ENCODE measurements at regions not wholly inside any gene's neighbourhood (a gene's known extent, or its start where the extent isn't known, plus 50 kb on each side); places are given as distances from the start of the nearest gene placed in this dataset.

DNA sequence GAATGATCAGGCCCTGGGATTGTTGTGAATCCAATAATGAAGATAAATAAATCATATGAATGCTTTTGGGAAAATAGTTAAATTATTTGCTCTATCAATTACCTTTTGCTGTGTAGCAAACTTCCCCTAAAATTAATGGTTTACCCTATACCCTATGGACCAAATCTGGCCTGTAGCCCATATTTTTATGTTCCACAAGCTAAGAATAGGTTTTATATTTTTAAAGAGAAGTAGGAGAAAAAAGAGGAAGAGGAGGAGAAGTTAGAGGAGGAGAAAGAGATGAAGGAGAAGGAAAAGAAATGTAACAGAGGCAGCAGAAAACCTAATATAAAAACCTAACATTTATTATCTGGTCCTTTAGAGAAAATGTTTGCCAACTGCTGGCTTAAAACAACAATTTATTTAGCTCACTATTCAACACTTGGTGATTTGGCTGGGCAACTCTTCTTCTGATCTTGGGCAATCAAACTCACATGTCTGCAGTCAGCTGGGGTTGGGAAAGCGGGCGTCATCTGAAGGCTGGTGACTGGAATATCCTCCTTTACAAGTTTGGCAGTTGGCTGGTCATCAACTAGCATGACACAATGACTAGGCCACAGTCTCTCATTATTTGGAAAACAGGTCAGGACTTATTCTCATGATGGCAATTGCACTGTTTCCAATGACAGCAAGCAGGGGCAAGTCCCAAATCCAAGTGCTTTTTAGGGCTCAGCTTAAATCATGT, 522.9 kb downstream of the RASEF start:
- Histone ChIP-seq H3K4me3 (ENCODE audit: low read depth, low read length) (no peak overlapping the region), H3K27ac (ENCODE audit: extremely low read depth, low read depth, low read length) (no peak overlapping the region), H3K36me3 (ENCODE audit: control insufficient read depth in 2 of 2, insufficient read depth in 1 of 2, low read length in 2 of 2) (no peaks in the 10 kb centered on the region), H3K9me3 (ENCODE audit: control insufficient read depth, insufficient read depth, low read depth, low read length) (no peaks in the 10 kb centered on the region), H3K4me1 (ENCODE audit: control insufficient read depth, insufficient read depth, low read length) (peaks cover 3% of the 10 kb centered on the region; the same call in 1 of the 2 replicates)
- ChIA-PET CTCF (interaction anchor here (0.7 to 1.9 kb wide), 3 partner anchors 9 to 66 kb away, joined by 3 to 5 read pairs (median 5); no protein-coding TSS in a partner anchor), POLR2A (interaction anchor here (0.8 kb wide), 1 partner anchor 51 kb away, joined by 3 read pairs; no protein-coding TSS in a partner anchor)
- TF ChIP-seq FEZF1 (tag by site-specific recombination; IDR thresholded peaks at IDR 0.05), result no peak
- TF ChIP-seq ZNF157 (tag by site-specific recombination; IDR thresholded peaks at IDR 0.05), result no peak
- no peak for TF ChIP-seq PATZ1 (tag by site-specific recombination; IDR thresholded peaks at IDR 0.05)
- no peak for TF ChIP-seq HOXC10 (CRISPR knock-in tag; IDR thresholded peaks at IDR 0.05)
- TF ChIP-seq, protein P1, sequence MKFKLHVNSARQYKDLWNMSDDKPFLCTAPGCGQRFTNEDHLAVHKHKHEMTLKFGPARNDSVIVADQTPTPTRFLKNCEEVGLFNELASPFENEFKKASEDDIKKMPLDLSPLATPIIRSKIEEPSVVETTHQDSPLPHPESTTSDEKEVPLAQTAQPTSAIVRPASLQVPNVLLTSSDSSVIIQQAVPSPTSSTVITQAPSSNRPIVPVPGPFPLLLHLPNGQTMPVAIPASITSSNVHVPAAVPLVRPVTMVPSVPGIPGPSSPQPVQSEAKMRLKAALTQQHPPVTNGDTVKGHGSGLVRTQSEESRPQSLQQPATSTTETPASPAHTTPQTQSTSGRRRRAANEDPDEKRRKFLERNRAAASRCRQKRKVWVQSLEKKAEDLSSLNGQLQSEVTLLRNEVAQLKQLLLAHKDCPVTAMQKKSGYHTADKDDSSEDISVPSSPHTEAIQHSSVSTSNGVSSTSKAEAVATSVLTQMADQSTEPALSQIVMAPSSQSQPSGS (tag by site-specific recombination; IDR thresholded peaks at IDR 0.05; ENCODE audit: low read depth), result no peak
- TF ChIP-seq OVOL3 (tag by site-specific recombination; IDR thresholded peaks at IDR 0.05), result no peak
- TF ChIP-seq ZNF843 (tag by site-specific recombination; IDR thresholded peaks at IDR 0.05), result no peak
- no peak for TF ChIP-seq ZNF571 (tag by site-specific recombination; IDR thresholded peaks at IDR 0.05)
- TF ChIP-seq, protein P2, sequence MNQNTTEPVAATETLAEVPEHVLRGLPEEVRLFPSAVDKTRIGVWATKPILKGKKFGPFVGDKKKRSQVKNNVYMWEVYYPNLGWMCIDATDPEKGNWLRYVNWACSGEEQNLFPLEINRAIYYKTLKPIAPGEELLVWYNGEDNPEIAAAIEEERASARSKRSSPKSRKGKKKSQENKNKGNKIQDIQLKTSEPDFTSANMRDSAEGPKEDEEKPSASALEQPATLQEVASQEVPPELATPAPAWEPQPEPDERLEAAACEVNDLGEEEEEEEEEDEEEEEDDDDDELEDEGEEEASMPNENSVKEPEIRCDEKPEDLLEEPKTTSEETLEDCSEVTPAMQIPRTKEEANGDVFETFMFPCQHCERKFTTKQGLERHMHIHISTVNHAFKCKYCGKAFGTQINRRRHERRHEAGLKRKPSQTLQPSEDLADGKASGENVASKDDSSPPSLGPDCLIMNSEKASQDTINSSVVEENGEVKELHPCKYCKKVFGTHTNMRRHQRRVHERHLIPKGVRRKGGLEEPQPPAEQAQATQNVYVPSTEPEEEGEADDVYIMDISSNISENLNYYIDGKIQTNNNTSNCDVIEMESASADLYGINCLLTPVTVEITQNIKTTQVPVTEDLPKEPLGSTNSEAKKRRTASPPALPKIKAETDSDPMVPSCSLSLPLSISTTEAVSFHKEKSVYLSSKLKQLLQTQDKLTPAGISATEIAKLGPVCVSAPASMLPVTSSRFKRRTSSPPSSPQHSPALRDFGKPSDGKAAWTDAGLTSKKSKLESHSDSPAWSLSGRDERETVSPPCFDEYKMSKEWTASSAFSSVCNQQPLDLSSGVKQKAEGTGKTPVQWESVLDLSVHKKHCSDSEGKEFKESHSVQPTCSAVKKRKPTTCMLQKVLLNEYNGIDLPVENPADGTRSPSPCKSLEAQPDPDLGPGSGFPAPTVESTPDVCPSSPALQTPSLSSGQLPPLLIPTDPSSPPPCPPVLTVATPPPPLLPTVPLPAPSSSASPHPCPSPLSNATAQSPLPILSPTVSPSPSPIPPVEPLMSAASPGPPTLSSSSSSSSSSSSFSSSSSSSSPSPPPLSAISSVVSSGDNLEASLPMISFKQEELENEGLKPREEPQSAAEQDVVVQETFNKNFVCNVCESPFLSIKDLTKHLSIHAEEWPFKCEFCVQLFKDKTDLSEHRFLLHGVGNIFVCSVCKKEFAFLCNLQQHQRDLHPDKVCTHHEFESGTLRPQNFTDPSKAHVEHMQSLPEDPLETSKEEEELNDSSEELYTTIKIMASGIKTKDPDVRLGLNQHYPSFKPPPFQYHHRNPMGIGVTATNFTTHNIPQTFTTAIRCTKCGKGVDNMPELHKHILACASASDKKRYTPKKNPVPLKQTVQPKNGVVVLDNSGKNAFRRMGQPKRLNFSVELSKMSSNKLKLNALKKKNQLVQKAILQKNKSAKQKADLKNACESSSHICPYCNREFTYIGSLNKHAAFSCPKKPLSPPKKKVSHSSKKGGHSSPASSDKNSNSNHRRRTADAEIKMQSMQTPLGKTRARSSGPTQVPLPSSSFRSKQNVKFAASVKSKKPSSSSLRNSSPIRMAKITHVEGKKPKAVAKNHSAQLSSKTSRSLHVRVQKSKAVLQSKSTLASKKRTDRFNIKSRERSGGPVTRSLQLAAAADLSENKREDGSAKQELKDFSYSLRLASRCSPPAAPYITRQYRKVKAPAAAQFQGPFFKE (tag by site-specific recombination; IDR thresholded peaks at IDR 0.05; ENCODE audit: borderline replicate concordance), result no peak
- TF ChIP-seq ZNF830 (tag by site-specific recombination; IDR thresholded peaks at IDR 0.05; ENCODE audit: low read depth), result no peak
- TF ChIP-seq GFI1B (tag by site-specific recombination; IDR thresholded peaks at IDR 0.05), result no peak
- no peak for TF ChIP-seq KLF10 (tag by site-specific recombination; IDR thresholded peaks at IDR 0.05)
- no peak for TF ChIP-seq REPIN1 (tag by site-specific recombination; IDR thresholded peaks at IDR 0.05; ENCODE audit: low read depth)
- no peak for TF ChIP-seq ZNF514 (tag by site-specific recombination; IDR thresholded peaks at IDR 0.05)
- TF ChIP-seq RBAK (tag by site-specific recombination; IDR thresholded peaks at IDR 0.05), result no peak
- no peak for TF ChIP-seq ZNF211 (tag by site-specific recombination; IDR thresholded peaks at IDR 0.05; ENCODE audit: low read depth)
- no peak for TF ChIP-seq ZNF670 (tag by site-specific recombination; IDR thresholded peaks at IDR 0.05; ENCODE audit: low read depth)
